GM18505 (cell line): ENCODE measurements at regions not wholly inside any gene's neighbourhood (a gene's known extent, or its start where the extent isn't known, plus 50 kb on each side); places are given as distances from the start of the nearest gene placed in this dataset.

Source experiments
- ATAC-seq: cut with Tn5 transposase; IDR thresholded peaks from one replicate; pipeline ENCODE4 v1.9.1; 2021; ENCODE audit not compliant: unreplicated experiment
- POLR2A ChIP-seq: IDR thresholded peaks from 4 replicates; pipeline ENCODE4 v1.6.1; 2011; ENCODE audit warnings: borderline replicate concordance; ENCODE audit not compliant: insufficient read depth, insufficient read length; ENCODE audit errors: extremely low read depth

DNA sequence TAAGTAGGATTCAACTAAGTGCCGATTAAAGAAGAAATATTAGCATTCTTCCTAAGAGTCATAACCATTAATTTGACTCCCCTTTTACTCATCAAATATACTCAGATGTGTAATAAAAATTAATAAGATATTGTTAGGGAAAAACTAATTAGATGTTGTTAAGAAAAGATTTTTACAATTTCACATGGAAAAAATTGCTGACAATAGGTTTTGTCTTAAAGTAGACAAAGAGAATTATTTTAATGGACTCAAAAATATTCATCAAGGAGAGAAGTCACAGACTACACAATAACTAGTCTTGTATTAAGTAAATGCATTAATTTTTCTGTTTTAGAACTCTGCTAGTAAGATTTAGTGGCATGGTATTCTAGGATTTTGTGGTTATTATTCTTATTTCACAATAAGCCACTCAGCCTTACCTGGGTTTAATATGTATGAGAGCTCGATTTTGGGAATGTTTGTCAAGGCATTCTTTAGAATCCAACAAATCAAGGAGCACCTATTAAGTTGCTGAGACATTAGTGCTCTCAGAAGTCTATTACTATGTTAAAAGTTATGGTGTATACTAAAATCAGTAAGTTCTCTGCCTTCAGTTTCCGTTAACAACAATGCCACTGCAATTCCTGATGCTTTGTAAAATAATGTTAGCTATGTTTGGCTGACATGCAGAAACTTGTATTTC is 110.2 kb upstream of the UGT8 start:
- no peak for TF ChIP-seq POLR2A
- no peak for ATAC-seq

DNA sequence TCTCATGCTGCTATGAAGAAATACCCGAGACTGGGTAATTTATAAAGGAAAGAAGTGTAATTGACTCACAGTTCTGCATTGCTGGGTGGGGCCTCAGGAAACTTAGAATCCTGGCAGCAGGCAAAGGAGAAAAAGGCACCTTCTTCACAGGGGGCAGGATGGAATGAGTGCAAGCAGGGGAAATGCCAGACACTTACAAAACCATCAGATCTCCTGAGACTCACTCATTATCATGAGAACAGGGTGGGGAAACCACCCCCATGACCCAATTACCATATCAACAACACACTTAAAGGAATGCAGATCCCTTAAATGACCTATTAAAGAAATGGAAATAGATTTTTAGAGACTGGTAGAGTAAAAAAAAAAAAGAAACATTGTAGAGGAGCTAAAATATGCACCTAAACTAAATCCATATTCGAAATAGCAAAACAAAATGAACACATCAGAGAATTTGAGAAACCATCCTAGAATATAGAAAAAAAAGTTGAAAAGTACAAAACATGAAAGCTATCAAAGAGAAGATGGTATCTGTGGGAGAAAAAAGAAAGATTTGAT is 104.3 kb upstream of the UGT8 start:
- no peak for TF ChIP-seq POLR2A
- ATAC-seq: no peak

DNA sequence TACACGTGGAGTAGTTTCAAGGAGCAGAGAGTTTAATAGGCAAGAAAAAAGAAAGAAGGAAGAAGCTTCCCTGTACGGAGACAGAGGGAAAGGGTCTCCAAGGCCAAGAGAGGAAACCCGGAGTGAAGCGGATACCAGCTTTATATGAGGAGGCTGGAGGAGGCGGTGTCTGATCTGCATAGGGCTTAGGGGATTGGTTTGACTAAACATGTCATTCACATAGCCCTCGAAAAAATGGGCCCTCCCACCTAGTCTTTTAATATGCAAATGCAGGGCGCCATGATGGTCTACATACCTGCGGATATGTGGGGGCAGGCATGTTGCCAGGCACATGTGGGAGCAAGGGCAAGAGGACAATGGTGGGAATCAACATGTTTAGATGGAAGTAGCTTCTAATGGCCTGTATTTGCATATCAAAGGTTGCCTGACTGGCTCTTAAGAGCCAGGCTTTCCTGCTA is 103.1 kb upstream of the UGT8 start:
- no peak for TF ChIP-seq POLR2A
- no peak for ATAC-seq

DNA sequence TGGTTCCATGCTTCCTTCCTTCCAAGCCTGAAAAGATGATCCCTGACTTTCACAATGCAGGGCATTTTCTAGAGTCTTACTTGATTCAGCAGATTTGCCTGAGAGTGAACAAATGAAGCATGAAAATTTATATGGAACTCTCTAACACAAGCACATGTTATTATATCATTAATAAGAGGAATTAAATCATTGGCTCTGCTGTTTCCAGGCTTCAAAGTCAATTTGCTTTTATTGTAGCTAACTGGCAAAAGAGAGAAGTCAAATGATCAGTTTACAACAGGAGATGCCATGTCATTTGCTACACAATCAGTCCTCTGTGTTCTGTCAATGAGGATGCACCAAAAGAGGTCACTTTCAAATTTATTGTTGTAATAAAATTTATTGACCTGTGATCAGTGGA is 101.5 kb upstream of the UGT8 start:
- ATAC-seq: no peak
- TF ChIP-seq POLR2A: no peak

DNA sequence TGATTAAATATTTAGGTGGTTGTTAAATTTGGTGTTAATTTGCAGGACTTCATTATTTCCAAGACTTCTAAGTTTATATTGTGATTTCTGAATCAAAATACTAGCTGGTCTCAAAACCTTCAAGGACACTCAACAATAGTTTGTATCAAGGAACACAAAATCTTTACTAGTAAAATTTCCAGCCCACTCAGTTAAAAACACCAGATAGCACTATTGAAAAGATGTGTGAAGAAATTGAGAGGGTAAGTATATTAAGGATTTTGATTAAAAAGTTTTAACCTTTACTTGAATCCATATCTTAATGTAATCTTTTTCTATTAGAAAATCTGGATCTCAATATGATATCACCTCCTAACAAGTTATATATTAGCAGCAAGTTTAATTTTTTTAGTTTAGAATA is 89.3 kb upstream of the UGT8 start:
- ATAC-seq: no peak
- no peak for TF ChIP-seq POLR2A

DNA sequence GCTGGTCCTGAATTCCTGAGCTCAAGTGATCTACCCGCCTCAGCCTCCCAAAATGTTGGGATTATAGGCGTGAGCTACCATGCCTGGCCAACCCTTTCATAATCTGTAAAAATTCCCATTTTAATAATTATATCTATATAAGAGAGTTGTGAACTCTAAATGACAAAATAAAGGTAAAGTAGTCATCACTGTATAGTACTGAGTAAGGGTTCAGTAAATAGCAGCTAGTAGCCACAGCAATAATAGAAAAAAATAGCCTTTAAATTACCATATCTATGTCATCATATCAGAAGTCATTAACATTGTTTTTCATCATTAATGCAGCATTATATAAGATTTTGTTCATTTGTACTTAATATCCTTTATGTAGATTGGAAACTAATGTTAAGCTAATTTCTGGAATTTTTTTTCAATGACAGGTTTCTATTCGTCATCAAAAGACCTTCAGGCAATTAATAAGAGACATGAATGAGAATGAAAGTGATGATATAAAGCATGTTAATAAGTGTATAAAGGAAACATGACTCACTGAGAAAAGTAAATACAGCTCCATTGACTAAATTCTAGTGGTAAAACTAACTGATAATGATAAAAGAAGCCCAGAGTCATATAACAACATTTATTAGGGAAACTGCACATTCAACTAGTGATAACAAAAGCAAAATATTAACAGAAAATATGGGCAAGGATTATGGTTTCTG is 85.9 kb upstream of the UGT8 start:
- no peak for ATAC-seq
- TF ChIP-seq POLR2A: no peak

DNA sequence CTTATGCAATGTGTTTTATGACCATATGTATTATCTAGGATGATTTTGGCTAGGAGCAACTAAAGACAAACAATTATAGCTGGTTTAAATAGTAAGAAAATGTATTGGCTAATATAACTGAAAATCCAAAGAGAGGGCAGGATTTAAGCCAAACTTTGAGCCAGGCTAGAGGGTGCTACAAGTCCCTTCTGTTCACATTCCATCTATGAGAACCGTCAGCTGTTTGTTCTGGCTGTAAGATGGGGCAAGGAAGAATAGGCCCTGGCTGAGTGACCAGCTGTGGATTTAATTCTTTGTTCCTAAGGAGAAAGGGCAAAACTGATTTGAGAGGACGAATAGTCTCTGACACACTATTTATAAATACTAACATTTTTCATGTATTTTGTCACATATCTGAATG is 79.2 kb upstream of the UGT8 start:
- TF ChIP-seq POLR2A: no peak
- ATAC-seq: no peak

DNA sequence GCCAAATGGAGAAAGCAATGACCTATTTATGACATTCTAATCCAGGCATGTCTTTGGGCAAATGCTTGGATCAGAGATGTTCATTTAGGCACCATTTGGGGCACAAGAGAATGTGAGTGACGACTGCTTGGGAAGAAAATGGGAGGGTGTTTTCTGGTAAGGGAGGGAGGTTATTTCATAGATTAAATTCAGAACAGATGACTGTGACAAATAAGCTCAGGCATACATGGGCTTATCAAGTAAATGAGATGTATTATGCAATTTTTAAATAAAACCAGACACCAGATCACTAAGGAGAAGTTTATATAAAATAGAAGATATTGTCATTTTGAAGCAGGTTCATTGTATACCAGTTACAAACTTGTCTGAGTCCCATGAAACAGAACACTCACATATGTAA is 71.4 kb upstream of the UGT8 start:
- no peak for ATAC-seq

DNA sequence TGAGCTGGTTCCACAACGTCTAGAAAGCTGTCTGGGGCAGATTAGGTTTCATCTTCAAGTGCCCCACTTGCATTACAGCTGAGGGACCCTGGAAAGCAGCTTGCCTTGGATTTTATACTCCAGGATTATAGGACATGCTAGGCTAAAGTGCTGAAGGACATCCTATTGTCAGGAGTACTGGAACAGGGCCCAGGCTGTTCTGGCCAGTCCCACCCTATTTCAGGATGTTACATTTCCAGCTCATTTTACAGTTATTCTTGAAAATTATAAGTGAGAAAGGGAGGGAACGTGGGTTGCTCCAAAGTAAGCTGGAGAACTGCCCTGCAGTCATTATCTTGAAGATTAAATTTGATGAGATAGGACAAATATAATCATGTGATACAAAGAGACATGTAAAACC is 71.0 kb upstream of the UGT8 start:
- no peak for TF ChIP-seq POLR2A
- ATAC-seq: no peak

More for the DNA sequence above, 71.4 kb upstream of the UGT8 start:
- TF ChIP-seq POLR2A: no peak

DNA sequence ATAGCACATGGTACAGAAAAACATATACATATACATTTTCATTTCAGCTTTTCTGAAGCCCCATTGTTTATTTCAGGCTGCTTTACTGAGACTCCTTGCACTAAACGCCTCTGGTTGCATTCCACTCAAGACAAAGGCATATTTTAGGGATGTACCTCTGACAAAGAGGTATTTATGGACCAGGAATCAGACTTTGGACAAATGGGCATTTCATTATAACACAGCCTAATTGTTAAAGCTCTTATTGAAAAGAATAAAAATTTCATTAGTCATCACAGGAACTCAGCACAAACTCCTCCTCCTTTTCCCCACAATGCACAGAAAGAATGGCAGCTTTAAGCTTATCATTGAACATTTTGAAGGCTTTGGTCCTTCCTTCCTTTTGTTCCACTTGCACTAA is 62.9 kb upstream of the UGT8 start:
- ATAC-seq: no peak
- no peak for TF ChIP-seq POLR2A

DNA sequence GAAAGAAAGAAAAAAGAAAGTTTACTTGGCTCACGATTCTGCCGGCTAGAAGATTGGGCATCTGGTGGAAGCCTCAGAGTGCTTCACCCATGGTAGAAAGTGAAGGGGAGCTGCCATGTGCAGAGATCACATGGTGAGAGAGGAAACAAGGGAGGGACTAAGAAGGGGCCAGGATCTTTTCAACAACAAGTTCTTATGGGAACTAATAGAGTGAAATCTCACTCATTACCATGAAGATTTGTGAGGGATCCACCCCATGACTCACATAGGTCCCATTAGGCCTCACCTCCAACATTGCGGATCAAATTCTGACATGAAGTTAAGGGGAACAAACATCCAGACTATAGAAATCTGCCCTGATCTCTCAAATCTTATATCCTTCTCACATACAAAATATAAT is 61.3 kb upstream of the UGT8 start:
- no peak for TF ChIP-seq POLR2A

DNA sequence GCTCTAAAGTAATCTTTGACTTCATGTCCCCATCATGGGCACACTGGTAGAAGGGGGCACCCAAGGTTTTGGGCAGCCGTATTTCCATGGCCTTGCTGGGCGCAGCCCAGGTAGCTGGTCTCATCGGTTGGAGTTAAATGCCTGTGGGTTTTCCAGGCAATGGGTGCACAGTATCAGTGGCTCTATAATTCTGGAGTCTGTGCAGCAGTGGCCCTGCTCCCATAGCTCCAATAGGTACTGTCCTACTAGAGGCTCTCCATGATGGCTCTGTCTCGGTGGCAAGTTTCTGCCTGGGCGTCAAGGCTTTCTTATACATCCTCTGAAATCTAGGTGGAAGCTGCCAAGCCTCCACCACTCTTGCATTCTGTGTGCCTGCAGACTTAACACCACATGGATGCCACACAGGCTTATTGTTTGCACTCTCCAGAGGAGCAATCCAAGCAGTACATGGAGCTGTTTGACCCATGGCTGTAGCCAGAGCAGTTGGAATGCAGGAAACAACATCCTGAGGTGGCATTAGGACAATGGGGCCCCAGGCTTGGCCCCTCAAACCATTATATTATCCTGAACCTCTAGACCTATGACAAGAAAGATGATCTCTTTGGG is 60.5 kb upstream of the UGT8 start:
- no peak for ATAC-seq
- no peak for TF ChIP-seq POLR2A

More for the DNA sequence above, 61.3 kb upstream of the UGT8 start:
- no peak for ATAC-seq

DNA sequence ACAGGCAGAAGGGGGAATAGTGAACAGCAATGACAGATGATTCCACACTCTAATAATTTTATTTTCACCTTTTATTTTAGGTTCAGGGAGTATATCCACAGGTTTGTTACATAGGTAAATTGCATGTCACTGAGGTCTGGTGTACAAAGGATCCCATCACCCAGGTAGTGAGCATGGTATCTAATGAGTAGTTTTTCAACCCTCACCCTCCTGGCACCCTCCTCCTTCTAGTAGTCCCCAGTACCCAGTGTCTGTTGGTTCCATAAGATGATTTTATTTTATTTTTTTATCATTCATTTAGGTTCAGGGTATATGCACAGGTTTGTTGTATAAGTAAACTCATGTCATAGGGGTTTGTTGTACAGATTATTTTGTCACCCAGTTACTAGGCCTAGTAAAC is 58.6 kb upstream of the UGT8 start:
- no peak for TF ChIP-seq POLR2A

DNA sequence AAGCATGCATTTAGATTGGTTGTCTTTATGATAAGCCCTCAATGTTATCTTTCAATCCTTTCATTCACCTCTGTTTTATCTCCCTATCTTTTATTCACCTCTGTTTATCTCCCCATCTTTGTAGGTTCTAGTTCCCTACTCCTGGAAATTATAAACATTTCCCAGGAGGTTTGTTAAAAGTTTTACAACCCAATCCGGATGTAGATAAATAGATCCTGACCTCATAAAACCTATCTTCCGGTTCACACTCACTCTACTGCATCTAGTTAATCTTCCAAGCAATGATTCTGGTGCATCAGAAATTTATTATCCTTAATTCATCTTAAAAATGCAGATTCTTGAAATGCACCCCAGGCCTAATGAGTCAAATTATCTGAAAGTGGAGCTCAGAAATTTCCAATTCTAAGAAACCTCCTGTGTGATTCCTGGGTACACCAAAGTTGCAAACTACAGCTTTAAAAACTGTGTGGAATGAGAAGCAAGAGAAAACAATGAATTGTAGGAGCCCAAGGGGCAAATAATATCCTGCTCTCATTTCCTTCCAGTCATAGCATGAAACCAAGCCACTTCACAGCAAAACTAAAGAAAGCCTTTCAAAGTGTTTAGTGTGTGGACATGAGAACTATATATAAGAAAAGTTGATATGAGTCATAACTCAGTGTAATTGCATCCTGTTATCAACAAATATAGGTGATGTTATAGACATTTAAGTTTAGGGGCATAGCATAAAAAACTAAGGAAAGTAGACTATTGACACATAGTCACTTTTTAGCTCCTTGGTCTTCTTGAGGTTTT is 51.1 kb upstream of the UGT8 start:
- no peak for ATAC-seq
- TF ChIP-seq POLR2A: no peak

More for the DNA sequence above, 58.6 kb upstream of the UGT8 start:
- ATAC-seq: no peak
